NCI-H345 (cell line): ENCODE measurements at regions not wholly inside any gene's neighbourhood (a gene's known extent, or its start where the extent isn't known, plus 50 kb on each side); places are given as distances from the start of the nearest gene placed in this dataset.
"Not testable (repeated sequence)": the region's sequence is repeated elsewhere in the genome, so short reads cannot be mapped to it uniquely, and the experiment has no call there.

Experiments
- DNase-seq: peaks from one replicate; lab custom pipeline; 2025; lab: John Stamatoyannopoulos, UW

- DNase-seq: no peak
Observed at GRCh38 chr14:106268013-106268727, 741.8 kb downstream of the TMEM121 start.

- DNase-seq: no peak
Observed at GRCh38 chr14:106269029-106269428, 742.6 kb downstream of the TMEM121 start.

GRCh38 chr14:106269451-106270204 is 743.2 kb downstream of the TMEM121 start:
- no peak for DNase-seq

- not testable (repeated sequence) for DNase-seq
Observed at GRCh38 chr14:106270476-106271121, 744.2 kb downstream of the TMEM121 start.

GRCh38 chr14:106276326-106277267 is 750.2 kb downstream of the TMEM121 start:
- no peak for DNase-seq

- DNase-seq: no peak
Observed at GRCh38 chr14:106277503-106277902, 751.1 kb downstream of the TMEM121 start.

- DNase-seq: no peak
Observed at GRCh38 chr14:106280876-106281275, 754.5 kb downstream of the TMEM121 start.

- no peak for DNase-seq
Observed at GRCh38 chr14:106286697-106287290, 760.4 kb downstream of the TMEM121 start.

GRCh38 chr14:106287506-106287905 is 761.1 kb downstream of the TMEM121 start:
- no peak for DNase-seq

GRCh38 chr14:106291626-106292025 is 765.2 kb downstream of the TMEM121 start:
- DNase-seq: no peak

- DNase-seq: no peak
Observed at GRCh38 chr14:106294324-106294723, 767.9 kb downstream of the TMEM121 start.

GRCh38 chr14:106300951-106301510 is 774.6 kb downstream of the TMEM121 start:
- DNase-seq: not testable (repeated sequence)

GRCh38 chr14:106301609-106302008 is 775.2 kb downstream of the TMEM121 start:
- not testable (repeated sequence) for DNase-seq

GRCh38 chr14:106302661-106303060 is 776.3 kb downstream of the TMEM121 start:
- no peak for DNase-seq

GRCh38 chr14:106304271-106304670 is 777.9 kb downstream of the TMEM121 start:
- no peak for DNase-seq

- DNase-seq: no peak
Observed at GRCh38 chr14:106308839-106309389, 782.5 kb downstream of the TMEM121 start.

GRCh38 chr14:106309423-106309822 is 783.0 kb downstream of the TMEM121 start:
- no peak for DNase-seq

GRCh38 chr14:106315436-106315835 is 789.1 kb downstream of the TMEM121 start:
- DNase-seq: no peak

GRCh38 chr14:106317593-106317992 is 791.2 kb downstream of the TMEM121 start:
- DNase-seq: no peak

- no peak for DNase-seq
Observed at GRCh38 chr14:106318700-106319099, 792.3 kb downstream of the TMEM121 start.

GRCh38 chr14:106323970-106324369 is 797.6 kb downstream of the TMEM121 start:
- not testable (repeated sequence) for DNase-seq
